Heart left ventricle (tissue), 16 donors: ENCODE measurements at regions not wholly inside any gene's neighbourhood (a gene's known extent, or its start where the extent isn't known, plus 50 kb on each side); places are given as distances from the start of the nearest gene placed in this dataset.

Source experiments
- ATAC-seq, 4 donors: fragments of 200-7000 bp; cut with Tn5 transposase; one replicate each; pipeline ENCODE4 v1.9.1; 2020 to 2022; ENCODE audit warnings: moderate library complexity in 4 of 4, mild to moderate bottlenecking in 3 of 4, moderate number of reproducible peaks in 1 of 4
- DNase-seq, 5 donors: peaks; one replicate each; pipeline ENCODE4 v3.0.0-alpha.2; 2020
- H3K27ac ChIP-seq, 12 donors: fragments of 200-600 bp; sonication (generic) in 4 of 12; one replicate each; pipeline versions ENCODE4 v1.5.0 to v1.8.0; 2016 to 2022; ENCODE audit warnings: mild to moderate bottlenecking in 2 of 12
- H3K27me3 ChIP-seq, 9 donors: fragments of 200-600 bp; sonication (generic) in 2 of 9; one replicate each; pipeline versions ENCODE4 v1.5.1 to v1.8.0; 2016 to 2022; ENCODE audit warnings: mild to moderate bottlenecking in 3 of 9
- H3K36me3 ChIP-seq, 9 donors: fragments of 200-600 bp; sonication (generic) in 2 of 9; one replicate each; pipeline versions ENCODE4 v1.5.0 to v1.8.0; 2018 to 2022; ENCODE audit warnings: mild to moderate bottlenecking in 2 of 9
- H3K4me1 ChIP-seq, 12 donors: fragments of 200-600 bp; sonication (generic) in 4 of 12; one replicate each; pipeline versions ENCODE4 v1.5.0 to v1.8.0; 2016 to 2022; ENCODE audit warnings: mild to moderate bottlenecking in 3 of 12
- H3K4me3 ChIP-seq, 12 donors: fragments of 200-600 bp; sonication (generic) in 4 of 12; one replicate each; pipeline versions ENCODE4 v1.5.0 to v1.8.0; 2017 to 2022; ENCODE audit warnings: mild to moderate bottlenecking in 9 of 12, moderate library complexity in 4 of 12
- H3K9me3 ChIP-seq, 12 donors: fragments of 200-600 bp; sonication (generic) in 4 of 12; one replicate each; pipeline versions ENCODE4 v1.5.0 to v1.8.0; 2016 to 2022; ENCODE audit warnings: mild to moderate bottlenecking in 1 of 12
- CTCF ChIP-seq, 12 donors: fragments of 200-600 bp; sonication (generic) in 4 of 12; IDR thresholded peaks; one replicate each; pipeline versions ENCODE4 v1.5.0 to v1.8.0; 2018 to 2022; ENCODE audit warnings: antibody characterized with exemption in 12 of 12, mild to moderate bottlenecking in 5 of 12
- POLR2A ChIP-seq, 2 donors: fragments of 450-650 bp; IDR thresholded peaks; one replicate each; pipeline ENCODE4 v1.6.1; 2017; ENCODE audit warnings: antibody characterized with exemption in 2 of 2, mild to moderate bottlenecking in 2 of 2, moderate library complexity in 2 of 2
- WGBS, 4 donors: extraction: QIAGEN DNeasy Blood & Tissue Kit in 2 of 4; methylation state at CpG; one replicate each; pipeline versions ENCODE4 v1.1.5 to v1.1.7; 2013 to 2018; 5-methylcytosine and 5-hydroxymethylcytosine counted together
- intact Hi-C, 10 donors: fragments of 100-400 bp; cut with DNase I; formaldehyde crosslinking; loops; one replicate each; pipeline versions ENCODE4 v1.11.1 to v1.14.2; 2022
- donor health status: ischemic (EF 13 %, LVEDD 7.1; RV severe dilation, severe dysfunction).
- donor health status: healthy with polysubstance abuse.
- donor health status: DM: no; HTN: yes; CAD: no.
- donor health status: DM: no; HTN: no; CAD: no.
- donor health status: ischemic (EF 25% LVEDD 6.9; RV normal size, moderate dysfunction).
- donor health status: ischemic (EF 25% LVEDD 5.7; RV mildly dilated, moderate dysfunction).
- donor health status: healthy.
- donor health status: DM: yes; HTN: yes; CAD: no.
- donor health status: ischemic (EF 35%, LVEDD 5.7; RV mildly dilated, moderate dysfunction).
- donor health status: nonischemic (EF 11% LVEDD 7.7; RV severe dilation, severe dysfunction).
- donor health status: DM: yes; HTN: yes; CAD: no.
- donor health status: PGD.
- donor health status: ischemic (EF 29% LVEDD 5.4; RV normal size, mild dysfunction).
- donor health status: nonischemic (EF 23%, LVEDD 6.1; RV moderate dilation, normal function).

- intact Hi-C loops = no loop called here
- no peaks in the 10 kb centered on the region for H3K27me3 ChIP-seq
Measured at GRCh38 chr3:159631226-159631625, 357.4 kb upstream of the IL12A start.

GRCh38 chr3:159632128-159632527, 356.5 kb upstream of the IL12A start:
- no peak for TF ChIP-seq POLR2A (IDR thresholded peaks at IDR 0.05)
- no peak for TF ChIP-seq CTCF (IDR thresholded peaks at IDR 0.05)
- no peaks in the 10 kb centered on the region for H3K36me3 ChIP-seq
- no peak for DNase-seq
- no peak for ATAC-seq
- 73 to 83% (median 75%) methylated on average over 7 of the region's 7 CpGs for WGBS, 4 donors
- intact Hi-C loops = no loop called here
- H3K27me3 ChIP-seq = no peaks in the 10 kb centered on the region
- no peak overlapping the region for H3K4me3 ChIP-seq
- no peaks in the 10 kb centered on the region for H3K9me3 ChIP-seq
- H3K4me1 ChIP-seq = no peaks in the 10 kb centered on the region
- no peak overlapping the region for H3K27ac ChIP-seq

More at GRCh38 chr3:159631226-159631625, 357.4 kb upstream of the IL12A start:
- no peak overlapping the region for H3K27ac ChIP-seq
- H3K9me3 ChIP-seq = no peaks in the 10 kb centered on the region
- TF ChIP-seq POLR2A (IDR thresholded peaks at IDR 0.05) (no peak), CTCF (IDR thresholded peaks at IDR 0.05) (no peak)
- no peaks in the 10 kb centered on the region for H3K36me3 ChIP-seq
- ATAC-seq (no peak), DNase-seq (no peak)
- WGBS, 4 donors = 96 to 98% (median 97%) methylated on average over 1 of the region's 1 CpG
- no peak overlapping the region for H3K4me3 ChIP-seq
- H3K4me1 ChIP-seq = peaks cover 0 to 5% (median 0%) of the 10 kb centered on the region in 12 donors

- ATAC-seq = no peak
- no peak overlapping the region for H3K27ac ChIP-seq
- H3K9me3 ChIP-seq = no peaks in the 10 kb centered on the region
- H3K4me3 ChIP-seq = no peak overlapping the region
- H3K4me1 ChIP-seq = no peaks in the 10 kb centered on the region
- intact Hi-C loops = no loop called here
- TF ChIP-seq POLR2A (IDR thresholded peaks at IDR 0.05) (no peak), CTCF (IDR thresholded peaks at IDR 0.05) (no peak)
- H3K27me3 ChIP-seq = no peaks in the 10 kb centered on the region
- DNase-seq = no peak
- H3K36me3 ChIP-seq = no peaks in the 10 kb centered on the region
Measured at GRCh38 chr3:159632851-159633250, 355.8 kb upstream of the IL12A start.

- WGBS, 4 donors = 80 to 87% (median 84%) methylated on average over 4 of the region's 4 CpGs
- no peak overlapping the region for H3K27ac ChIP-seq
- intact Hi-C loops = no loop called here
Measured at GRCh38 chr3:159634483-159634882, 354.2 kb upstream of the IL12A start.

GRCh38 chr3:159635047-159635641, 353.5 kb upstream of the IL12A start:
- TF ChIP-seq POLR2A (IDR thresholded peaks at IDR 0.05) (no peak), CTCF (IDR thresholded peaks at IDR 0.05) (no peak)
- no peak for DNase-seq

More at GRCh38 chr3:159634483-159634882, 354.2 kb upstream of the IL12A start:
- TF ChIP-seq POLR2A (IDR thresholded peaks at IDR 0.05) = no peak
- Histone ChIP-seq H3K9me3 (no peaks in the 10 kb centered on the region), H3K4me1 (no peaks in the 10 kb centered on the region), H3K4me3 (no peak overlapping the region), H3K27me3 (no peaks in the 10 kb centered on the region), H3K36me3 (no peaks in the 10 kb centered on the region)
- DNase-seq = no peak
- no peak for ATAC-seq

More at GRCh38 chr3:159635047-159635641, 353.5 kb upstream of the IL12A start:
- intact Hi-C loops = no loop called here
- Histone ChIP-seq H3K4me1 (no peaks in the 10 kb centered on the region), H3K27ac (no peak overlapping the region), H3K36me3 (no peaks in the 10 kb centered on the region), H3K9me3 (no peaks in the 10 kb centered on the region), H3K4me3 (no peak overlapping the region), H3K27me3 (no peaks in the 10 kb centered on the region)
- no peak for ATAC-seq
- WGBS, 4 donors = 60 to 70% (median 64%) methylated on average over 2 to 3 of the region's 3 CpGs
